Spleen (tissue), 7 donors: ENCODE measurements at regions not wholly inside any gene's neighbourhood (a gene's known extent, or its start where the extent isn't known, plus 50 kb on each side); places are given as distances from the start of the nearest gene placed in this dataset.

ENCODE experiments used
- POLR2A ChIP-seq, 3 donors: fragments of 450-650 bp; IDR thresholded peaks; one replicate each; pipeline ENCODE4 v1.5.1; 2017; ENCODE audit warnings: antibody characterized with exemption in 3 of 3, mild to moderate bottlenecking in 1 of 3
- POLR2AphosphoS5 ChIP-seq, 3 donors: sonication (generic); formaldehyde crosslinking; IDR thresholded peaks; one replicate each; pipeline ENCODE4 v1.5.1; 2017; ENCODE audit warnings: antibody characterized with exemption in 3 of 3
- TF ChIP-seq, protein P1 (sequence below), 11 experiments: fragments of 200-600 bp in 7 of 11; fragments of 450-650 bp in 4 of 11; sonication (generic) in 4 of 11; IDR thresholded peaks in 8 of 11; conservative IDR thresholded peaks in 3 of 11; 1 replicate in 7 of 11; 2 replicates in 4 of 11; pipeline versions ENCODE4 v1.4.0 to v1.8.0; 2016 to 2021; ENCODE audit warnings: antibody characterized with exemption in 11 of 11, inconsistent platforms in 4 of 11, mild to moderate bottlenecking in 1 of 11
- donor health status: DM: no; HTN: no; CAD: no; lungs with moderate emphysema.
- donor health status: DM: no; HTN: no; CAD: no.
- donor health status: DM: no; HTN: no; CAD: no.

DNA sequence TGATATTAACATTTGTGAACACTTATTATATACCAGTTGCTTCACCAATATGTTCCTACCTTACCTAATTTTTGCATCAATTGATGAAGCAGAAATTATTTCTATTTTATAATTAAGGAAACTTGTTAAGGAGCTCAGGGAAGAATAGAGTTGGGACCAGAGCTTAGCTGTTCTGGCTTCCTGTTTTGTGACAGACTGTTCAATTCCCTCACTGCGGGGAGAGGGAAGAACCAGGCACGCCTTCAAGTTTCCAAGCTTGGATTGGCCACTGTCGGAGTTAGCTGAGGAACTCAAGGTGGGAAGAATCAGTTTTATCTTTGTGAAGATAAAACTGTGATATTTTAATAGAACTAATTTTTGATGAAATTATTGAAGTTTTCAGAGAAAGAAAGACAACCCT lies 142.3 kb upstream of the LMO4 start:
- TF ChIP-seq, protein P1, sequence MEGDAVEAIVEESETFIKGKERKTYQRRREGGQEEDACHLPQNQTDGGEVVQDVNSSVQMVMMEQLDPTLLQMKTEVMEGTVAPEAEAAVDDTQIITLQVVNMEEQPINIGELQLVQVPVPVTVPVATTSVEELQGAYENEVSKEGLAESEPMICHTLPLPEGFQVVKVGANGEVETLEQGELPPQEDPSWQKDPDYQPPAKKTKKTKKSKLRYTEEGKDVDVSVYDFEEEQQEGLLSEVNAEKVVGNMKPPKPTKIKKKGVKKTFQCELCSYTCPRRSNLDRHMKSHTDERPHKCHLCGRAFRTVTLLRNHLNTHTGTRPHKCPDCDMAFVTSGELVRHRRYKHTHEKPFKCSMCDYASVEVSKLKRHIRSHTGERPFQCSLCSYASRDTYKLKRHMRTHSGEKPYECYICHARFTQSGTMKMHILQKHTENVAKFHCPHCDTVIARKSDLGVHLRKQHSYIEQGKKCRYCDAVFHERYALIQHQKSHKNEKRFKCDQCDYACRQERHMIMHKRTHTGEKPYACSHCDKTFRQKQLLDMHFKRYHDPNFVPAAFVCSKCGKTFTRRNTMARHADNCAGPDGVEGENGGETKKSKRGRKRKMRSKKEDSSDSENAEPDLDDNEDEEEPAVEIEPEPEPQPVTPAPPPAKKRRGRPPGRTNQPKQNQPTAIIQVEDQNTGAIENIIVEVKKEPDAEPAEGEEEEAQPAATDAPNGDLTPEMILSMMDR (IDR thresholded peaks at IDR 0.05 in 8 of 11, conservative IDR thresholded peaks at IDR 0.05 in 3 of 11): no peak
- TF ChIP-seq POLR2A (IDR thresholded peaks at IDR 0.05) (no peak), POLR2AphosphoS5 (IDR thresholded peaks at IDR 0.05) (no peak)
